ENCODE measurements at regions not wholly inside any gene's neighbourhood (a gene's known extent, or its start where the extent isn't known, plus 50 kb on each side); places are given as distances from the start of the nearest gene placed in this dataset.

DNA sequence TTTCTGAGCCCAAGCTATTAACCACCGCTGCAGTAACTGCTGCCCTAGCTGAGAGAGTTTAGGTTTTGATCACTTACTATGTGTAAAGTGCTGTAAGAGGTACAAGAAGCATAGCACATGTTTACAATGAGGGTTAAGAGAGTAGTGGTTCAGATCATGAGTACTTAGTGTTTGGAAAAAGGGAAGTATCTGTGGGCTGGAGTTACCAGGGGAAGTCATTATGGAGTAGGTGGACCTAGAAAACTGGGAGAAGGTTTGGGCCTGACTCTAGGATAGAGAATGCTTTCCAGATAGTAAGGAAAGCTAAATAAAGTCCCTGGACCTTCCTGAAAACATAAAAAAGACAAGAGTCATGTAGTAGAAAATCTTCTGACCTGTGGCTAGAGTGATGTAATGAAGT is 149.6 kb upstream of the PLXNA2 start:
- no peak for DNase-seq (ENCODE audit: extremely low spot score)
- CTCF ChIA-PET, result no interaction called here

DNA sequence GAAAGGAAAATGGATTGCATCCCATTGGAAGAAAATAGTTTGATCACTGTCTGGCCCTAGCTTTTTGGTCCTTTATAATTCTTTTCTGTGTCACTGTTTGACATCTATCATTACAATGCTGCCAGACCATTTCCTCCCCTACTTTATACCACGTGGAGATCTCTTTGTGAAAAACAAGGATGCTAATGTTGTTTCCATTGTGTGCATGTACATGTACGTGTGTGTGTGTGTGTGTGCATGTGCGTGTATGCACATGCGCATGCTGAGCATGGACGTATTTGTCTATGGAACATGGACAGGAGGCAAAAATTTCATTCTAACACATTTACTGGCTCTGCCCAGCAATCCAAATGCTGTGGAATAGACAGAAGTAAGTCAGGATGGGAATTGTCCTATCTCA is 153.1 kb upstream of the PLXNA2 start:
- no peak for TF ChIP-seq L3MBTL2 (conservative IDR thresholded peaks at IDR 0.05)
- no peak for TF ChIP-seq FOXA1 (IDR thresholded peaks at IDR 0.05)
- TF ChIP-seq BHLHE40 (IDR thresholded peaks at IDR 0.05; ENCODE audit: borderline replicate concordance), result no peak
- no peak for TF ChIP-seq TARDBP (IDR thresholded peaks at IDR 0.05)
- TF ChIP-seq HDGF (IDR thresholded peaks at IDR 0.05; ENCODE audit: borderline replicate concordance), result no peak
- no peak for TF ChIP-seq LEF1 (IDR thresholded peaks at IDR 0.05; ENCODE audit: borderline replicate concordance)
- TF ChIP-seq FOXK2 (IDR thresholded peaks at IDR 0.05), result no peak
- TF ChIP-seq ARNT (IDR thresholded peaks at IDR 0.05), result no peak
- TF ChIP-seq SP1 (IDR thresholded peaks at IDR 0.05), result no peak
- POLR2A ChIA-PET, result interaction anchor here (0.7 kb wide), 1 partner anchor 52 kb away, joined by 3 read pairs; no protein-coding TSS in a partner anchor
- CTCF ChIA-PET, result no interaction called here
- DNase-seq (ENCODE audit: extremely low spot score), result no peak

More for the DNA sequence above, 149.6 kb upstream of the PLXNA2 start:
- POLR2A ChIA-PET, result no interaction called here
- TF ChIP-seq SP1 (IDR thresholded peaks at IDR 0.05) (no peak), TARDBP (IDR thresholded peaks at IDR 0.05) (no peak), ZNF384 (IDR thresholded peaks at IDR 0.05) (no peak), BHLHE40 (IDR thresholded peaks at IDR 0.05; ENCODE audit: borderline replicate concordance) (no peak), FOXA1 (IDR thresholded peaks at IDR 0.05) (no peak), FOXM1 (IDR thresholded peaks at IDR 0.05; ENCODE audit: borderline replicate concordance) (no peak)

DNA sequence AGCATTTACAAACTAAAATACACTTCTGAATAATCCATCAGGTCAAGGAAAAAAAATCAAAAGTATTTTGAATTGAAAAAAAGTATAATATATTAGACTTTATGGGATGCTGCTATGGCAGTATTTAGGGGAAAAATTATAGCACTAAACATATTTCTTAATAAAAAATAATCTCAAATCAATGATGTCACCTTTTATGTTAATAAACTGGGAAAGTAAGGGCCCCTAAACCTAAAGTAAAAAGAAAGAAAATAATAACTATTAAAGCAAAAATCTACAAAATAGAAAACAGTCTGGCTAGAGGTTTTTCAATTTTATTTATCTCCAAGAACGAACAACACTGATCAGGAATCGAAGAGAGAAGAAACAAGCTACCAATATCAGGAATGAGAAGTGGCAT is 160.8 kb upstream of the PLXNA2 start:
- no peak for DNase-seq (ENCODE audit: extremely low spot score)
- ChIA-PET CTCF (no interaction called here), POLR2A (no interaction called here)
- TF ChIP-seq TARDBP (IDR thresholded peaks at IDR 0.05) (no peak), SP1 (IDR thresholded peaks at IDR 0.05) (no peak), NFRKB (IDR thresholded peaks at IDR 0.05) (no peak), FOXK2 (IDR thresholded peaks at IDR 0.05) (no peak), ZNF384 (IDR thresholded peaks at IDR 0.05) (no peak), HDGF (IDR thresholded peaks at IDR 0.05; ENCODE audit: borderline replicate concordance) (no peak), LEF1 (IDR thresholded peaks at IDR 0.05; ENCODE audit: borderline replicate concordance) (no peak), CTBP1 (IDR thresholded peaks at IDR 0.05; ENCODE audit: borderline replicate concordance) (no peak), L3MBTL2 (conservative IDR thresholded peaks at IDR 0.05) (no peak), SUZ12 (IDR thresholded peaks at IDR 0.05) (no peak), BHLHE40 (IDR thresholded peaks at IDR 0.05; ENCODE audit: borderline replicate concordance) (no peak), ELF4 (IDR thresholded peaks at IDR 0.05) (no peak), ARNT (IDR thresholded peaks at IDR 0.05) (no peak), FOXA1 (IDR thresholded peaks at IDR 0.05) (no peak), FOXM1 (IDR thresholded peaks at IDR 0.05; ENCODE audit: borderline replicate concordance) (no peak)
- TF ChIP-seq, protein P1, sequence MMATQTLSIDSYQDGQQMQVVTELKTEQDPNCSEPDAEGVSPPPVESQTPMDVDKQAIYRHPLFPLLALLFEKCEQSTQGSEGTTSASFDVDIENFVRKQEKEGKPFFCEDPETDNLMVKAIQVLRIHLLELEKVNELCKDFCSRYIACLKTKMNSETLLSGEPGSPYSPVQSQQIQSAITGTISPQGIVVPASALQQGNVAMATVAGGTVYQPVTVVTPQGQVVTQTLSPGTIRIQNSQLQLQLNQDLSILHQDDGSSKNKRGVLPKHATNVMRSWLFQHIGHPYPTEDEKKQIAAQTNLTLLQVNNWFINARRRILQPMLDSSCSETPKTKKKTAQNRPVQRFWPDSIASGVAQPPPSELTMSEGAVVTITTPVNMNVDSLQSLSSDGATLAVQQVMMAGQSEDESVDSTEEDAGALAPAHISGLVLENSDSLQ (IDR thresholded peaks at IDR 0.05), result no peak

DNA sequence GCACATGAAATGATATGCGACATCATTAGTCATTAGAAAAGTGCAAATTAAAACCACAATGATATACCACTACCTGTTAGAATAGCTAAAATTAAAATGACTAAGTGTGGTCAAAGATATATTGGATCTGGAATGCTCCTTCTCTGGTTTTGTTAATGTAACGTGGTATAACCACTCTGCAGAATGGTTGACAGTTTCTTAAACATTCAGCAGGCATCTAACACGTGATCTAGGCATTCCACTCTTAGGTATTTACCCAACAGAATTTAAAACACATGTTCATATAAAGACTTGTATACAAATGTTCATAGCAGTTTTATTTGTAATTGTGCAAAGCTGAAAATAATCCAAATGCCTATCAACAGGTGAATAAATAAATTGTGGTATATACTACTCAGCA is 165.0 kb upstream of the PLXNA2 start:
- TF ChIP-seq, protein P1 (IDR thresholded peaks at IDR 0.05), result no peak
- no peak for TF ChIP-seq SP1 (IDR thresholded peaks at IDR 0.05)
- TF ChIP-seq FOXK2 (IDR thresholded peaks at IDR 0.05), result no peak
- no peak for TF ChIP-seq ZNF384 (IDR thresholded peaks at IDR 0.05)
- no peak for TF ChIP-seq FOXA1 (IDR thresholded peaks at IDR 0.05)
- no peak for TF ChIP-seq HDGF (IDR thresholded peaks at IDR 0.05; ENCODE audit: borderline replicate concordance)
- no peak for TF ChIP-seq ELF4 (IDR thresholded peaks at IDR 0.05)
- no peak for TF ChIP-seq LEF1 (IDR thresholded peaks at IDR 0.05; ENCODE audit: borderline replicate concordance)
- no peak for TF ChIP-seq SUZ12 (IDR thresholded peaks at IDR 0.05)
- TF ChIP-seq ARNT (IDR thresholded peaks at IDR 0.05), result no peak
- TF ChIP-seq L3MBTL2 (conservative IDR thresholded peaks at IDR 0.05), result no peak
- TF ChIP-seq TARDBP (IDR thresholded peaks at IDR 0.05), result no peak
- no peak for TF ChIP-seq FOXM1 (IDR thresholded peaks at IDR 0.05; ENCODE audit: borderline replicate concordance)
- TF ChIP-seq BHLHE40 (IDR thresholded peaks at IDR 0.05; ENCODE audit: borderline replicate concordance), result no peak
- TF ChIP-seq NFRKB (IDR thresholded peaks at IDR 0.05), result no peak
- TF ChIP-seq CTBP1 (IDR thresholded peaks at IDR 0.05; ENCODE audit: borderline replicate concordance), result no peak
- CTCF ChIA-PET, result interaction anchor here (0.7 kb wide), 1 partner anchor 117 kb away, joined by 3 read pairs; no protein-coding TSS in a partner anchor
- POLR2A ChIA-PET, result no interaction called here
- DNase-seq (ENCODE audit: extremely low spot score), result no peak

DNA sequence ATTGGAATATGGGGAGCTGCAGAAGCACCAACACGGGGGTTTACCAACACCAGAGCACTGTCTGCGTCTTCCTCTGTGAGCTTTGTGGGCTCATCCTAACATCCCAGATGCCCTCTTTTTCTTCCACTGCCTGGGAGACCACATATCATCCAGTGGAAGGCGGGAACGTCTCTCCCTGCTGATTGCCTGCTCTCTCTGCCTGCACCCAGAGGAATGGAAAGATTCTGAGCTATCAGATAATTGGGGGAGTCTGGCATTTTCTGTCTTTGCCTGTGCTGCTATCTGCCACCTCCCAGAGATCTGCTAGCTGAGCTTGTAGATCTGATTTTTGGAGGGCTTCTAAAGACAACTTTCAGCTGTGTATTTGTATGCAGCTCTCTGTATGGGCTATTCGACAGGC is 166.2 kb upstream of the PLXNA2 start:
- POLR2A ChIA-PET, result no interaction called here
- DNase-seq (ENCODE audit: extremely low spot score), result no peak
- TF ChIP-seq ELF4 (IDR thresholded peaks at IDR 0.05), result no peak
- TF ChIP-seq CTBP1 (IDR thresholded peaks at IDR 0.05; ENCODE audit: borderline replicate concordance), result no peak
- no peak for TF ChIP-seq FOXA1 (IDR thresholded peaks at IDR 0.05)
- CTCF ChIA-PET, result no interaction called here

DNA sequence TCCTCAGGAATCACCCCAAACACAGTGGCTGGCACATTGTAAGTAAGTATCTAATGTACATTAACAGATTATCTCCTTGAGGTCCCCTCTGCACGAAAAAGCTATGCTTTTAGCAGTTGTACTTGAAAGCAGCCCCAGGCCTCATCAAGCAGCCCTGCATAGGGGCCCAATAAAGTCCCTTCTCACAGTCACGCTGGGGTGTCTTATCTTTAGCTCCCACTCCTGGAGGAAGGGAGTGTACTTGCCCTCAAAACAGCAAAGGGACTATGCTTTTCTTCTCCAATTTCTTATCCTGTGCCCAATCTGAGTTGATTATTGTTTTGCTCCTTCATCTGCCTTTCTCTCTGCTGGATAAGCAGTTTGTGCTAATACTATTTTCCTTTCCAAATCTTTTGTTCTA is 168.8 kb upstream of the PLXNA2 start:
- TF ChIP-seq, protein P1 (IDR thresholded peaks at IDR 0.05), result no peak
- no peak for TF ChIP-seq FOXK2 (IDR thresholded peaks at IDR 0.05)
- TF ChIP-seq SUZ12 (IDR thresholded peaks at IDR 0.05), result no peak
- TF ChIP-seq LEF1 (IDR thresholded peaks at IDR 0.05; ENCODE audit: borderline replicate concordance), result no peak
- TF ChIP-seq FOXA1 (IDR thresholded peaks at IDR 0.05), result no peak
- no peak for TF ChIP-seq ARNT (IDR thresholded peaks at IDR 0.05)
- TF ChIP-seq SP1 (IDR thresholded peaks at IDR 0.05), result no peak
- no peak for TF ChIP-seq ELF4 (IDR thresholded peaks at IDR 0.05)
- TF ChIP-seq BHLHE40 (IDR thresholded peaks at IDR 0.05; ENCODE audit: borderline replicate concordance), result no peak
- no peak for TF ChIP-seq FOXM1 (IDR thresholded peaks at IDR 0.05; ENCODE audit: borderline replicate concordance)
- TF ChIP-seq NFRKB (IDR thresholded peaks at IDR 0.05), result no peak
- no peak for TF ChIP-seq CTBP1 (IDR thresholded peaks at IDR 0.05; ENCODE audit: borderline replicate concordance)
- no peak for TF ChIP-seq TARDBP (IDR thresholded peaks at IDR 0.05)
- TF ChIP-seq HDGF (IDR thresholded peaks at IDR 0.05; ENCODE audit: borderline replicate concordance), result no peak
- TF ChIP-seq L3MBTL2 (conservative IDR thresholded peaks at IDR 0.05), result no peak
- no peak for TF ChIP-seq ZNF384 (IDR thresholded peaks at IDR 0.05)
- CTCF ChIA-PET, result no interaction called here
- no peak for DNase-seq (ENCODE audit: extremely low spot score)
- POLR2A ChIA-PET, result no interaction called here
